ENCODE measurements at regions not wholly inside any gene's neighbourhood (a gene's known extent, or its start where the extent isn't known, plus 50 kb on each side); places are given as distances from the start of the nearest gene placed in this dataset.

DNA sequence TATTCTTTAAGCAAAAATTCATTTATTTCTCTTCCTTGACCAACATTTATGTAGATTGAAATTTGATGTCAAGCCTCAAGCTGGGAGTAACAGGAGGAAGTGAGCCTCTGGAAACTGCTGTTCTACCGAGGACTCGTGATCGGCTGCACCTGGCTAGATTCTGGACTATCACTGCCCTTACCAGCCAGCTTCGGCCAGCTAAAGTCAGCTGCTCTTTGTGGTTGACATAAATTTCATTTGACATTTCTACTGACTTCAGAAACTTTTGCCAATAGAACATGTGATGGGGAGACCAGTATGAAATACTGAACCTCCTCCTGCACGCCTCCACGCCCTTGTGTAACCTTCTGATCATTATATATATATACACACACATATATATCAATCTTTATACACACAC is 74.2 kb upstream of the RGPD5 start:
- no peaks in the 10 kb centered on the region for H3K9me3 ChIP-seq (ENCODE audit: low read depth)
- Mint-ChIP-seq H3K4me1 (peaks cover 25% of the 10 kb centered on the region), H3K4me3 (no peak overlapping the region), H3K36me3 (no peaks in the 10 kb centered on the region), H3K27ac (peak overlapping the region; percentile 84), H3K9me3 (peaks cover 16% of the 10 kb centered on the region), H3K27me3 (ENCODE audit: insufficient read depth, low read depth) (peaks cover 5% of the 10 kb centered on the region)
- H4K20me1 ChIP-seq (ENCODE audit: low read depth), result no peaks in the 10 kb centered on the region
- no peaks in the 10 kb centered on the region for H3K4me1 ChIP-seq
- H3K4me3 ChIP-seq, result no peak overlapping the region
- no peaks in the 10 kb centered on the region for H3K79me2 ChIP-seq (ENCODE audit: low read depth)
- no peak overlapping the region for H3K9ac ChIP-seq
- H3F3A ChIP-seq (ENCODE audit: low read depth), result no peaks in the 10 kb centered on the region
- TF ChIP-seq EZH2phosphoT487 (IDR thresholded peaks at IDR 0.05) (no peak), EZH2 (IDR thresholded peaks at IDR 0.05) (no peak)
- TF ChIP-seq, protein P1, sequence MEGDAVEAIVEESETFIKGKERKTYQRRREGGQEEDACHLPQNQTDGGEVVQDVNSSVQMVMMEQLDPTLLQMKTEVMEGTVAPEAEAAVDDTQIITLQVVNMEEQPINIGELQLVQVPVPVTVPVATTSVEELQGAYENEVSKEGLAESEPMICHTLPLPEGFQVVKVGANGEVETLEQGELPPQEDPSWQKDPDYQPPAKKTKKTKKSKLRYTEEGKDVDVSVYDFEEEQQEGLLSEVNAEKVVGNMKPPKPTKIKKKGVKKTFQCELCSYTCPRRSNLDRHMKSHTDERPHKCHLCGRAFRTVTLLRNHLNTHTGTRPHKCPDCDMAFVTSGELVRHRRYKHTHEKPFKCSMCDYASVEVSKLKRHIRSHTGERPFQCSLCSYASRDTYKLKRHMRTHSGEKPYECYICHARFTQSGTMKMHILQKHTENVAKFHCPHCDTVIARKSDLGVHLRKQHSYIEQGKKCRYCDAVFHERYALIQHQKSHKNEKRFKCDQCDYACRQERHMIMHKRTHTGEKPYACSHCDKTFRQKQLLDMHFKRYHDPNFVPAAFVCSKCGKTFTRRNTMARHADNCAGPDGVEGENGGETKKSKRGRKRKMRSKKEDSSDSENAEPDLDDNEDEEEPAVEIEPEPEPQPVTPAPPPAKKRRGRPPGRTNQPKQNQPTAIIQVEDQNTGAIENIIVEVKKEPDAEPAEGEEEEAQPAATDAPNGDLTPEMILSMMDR (IDR thresholded peaks at IDR 0.05), result no peak
- no peak overlapping the region for H3K4me2 ChIP-seq
- H3K27ac ChIP-seq, result no peak overlapping the region
- H2AFZ ChIP-seq (replicated peaks), result no peak overlapping the region
- DNase-seq (ENCODE audit: low spot score), result no peak
- no peaks in the 10 kb centered on the region for H3K36me3 ChIP-seq
- no peaks in the 10 kb centered on the region for H3K27me3 ChIP-seq

DNA sequence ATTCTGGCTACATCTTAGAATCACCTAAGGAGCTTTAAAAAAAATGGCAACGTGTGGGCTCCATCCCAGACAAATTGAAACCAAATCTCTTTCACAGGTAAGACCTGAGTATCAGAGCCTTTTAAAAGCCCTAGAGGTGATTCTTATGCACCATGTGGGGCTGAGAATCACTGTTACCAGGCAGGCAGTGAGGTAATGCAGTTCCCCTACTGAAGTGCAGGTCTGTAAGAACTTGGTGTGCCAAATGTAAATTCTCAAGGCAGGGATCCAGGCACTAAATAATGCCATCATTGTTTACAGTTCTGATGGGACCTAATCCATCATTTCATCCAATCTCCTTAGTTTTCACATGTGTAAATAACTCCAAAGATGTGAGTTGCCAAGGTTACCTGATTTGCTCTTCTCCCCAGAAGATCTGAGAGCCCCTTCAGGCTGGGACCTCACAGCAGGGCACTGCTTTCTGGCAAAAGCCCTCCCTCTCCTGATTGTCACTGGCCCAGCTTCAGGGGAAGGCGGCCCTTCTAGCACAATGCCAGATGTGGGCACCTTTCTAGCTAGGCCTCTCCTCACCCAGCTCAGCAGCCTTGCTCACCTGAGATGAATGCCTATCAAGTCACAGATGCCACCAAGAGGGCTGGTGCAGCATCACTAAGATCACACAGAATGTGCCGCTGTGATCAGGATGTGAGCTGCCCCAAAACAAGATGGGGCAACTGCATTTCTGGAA is 73.6 kb upstream of the RGPD5 start:
- H3F3A ChIP-seq (ENCODE audit: low read depth), result no peaks in the 10 kb centered on the region
- no peak for DNase-seq (ENCODE audit: low spot score)
- H3K27me3 ChIP-seq, result no peaks in the 10 kb centered on the region
- Mint-ChIP-seq H3K36me3 (no peaks in the 10 kb centered on the region), H3K27me3 (ENCODE audit: insufficient read depth, low read depth) (peaks cover 5% of the 10 kb centered on the region), H3K27ac (peak overlapping the region; percentile 47), H3K9me3 (peaks cover 16% of the 10 kb centered on the region), H3K4me1 (peaks cover 25% of the 10 kb centered on the region), H3K4me3 (no peak overlapping the region)
- no peak overlapping the region for H3K27ac ChIP-seq
- no peak overlapping the region for H3K4me2 ChIP-seq
- no peak overlapping the region for H3K4me3 ChIP-seq
- H3K36me3 ChIP-seq, result no peaks in the 10 kb centered on the region
- H2AFZ ChIP-seq (replicated peaks), result no peak overlapping the region
- TF ChIP-seq, protein P1 (IDR thresholded peaks at IDR 0.05), result no peak
- TF ChIP-seq EZH2 (IDR thresholded peaks at IDR 0.05), result no peak
- TF ChIP-seq EZH2phosphoT487 (IDR thresholded peaks at IDR 0.05), result no peak
- H3K4me1 ChIP-seq, result no peaks in the 10 kb centered on the region
- H3K9me3 ChIP-seq (ENCODE audit: low read depth), result no peaks in the 10 kb centered on the region
- no peak overlapping the region for H3K9ac ChIP-seq
- no peaks in the 10 kb centered on the region for H3K79me2 ChIP-seq (ENCODE audit: low read depth)
- H4K20me1 ChIP-seq (ENCODE audit: low read depth), result no peaks in the 10 kb centered on the region

DNA sequence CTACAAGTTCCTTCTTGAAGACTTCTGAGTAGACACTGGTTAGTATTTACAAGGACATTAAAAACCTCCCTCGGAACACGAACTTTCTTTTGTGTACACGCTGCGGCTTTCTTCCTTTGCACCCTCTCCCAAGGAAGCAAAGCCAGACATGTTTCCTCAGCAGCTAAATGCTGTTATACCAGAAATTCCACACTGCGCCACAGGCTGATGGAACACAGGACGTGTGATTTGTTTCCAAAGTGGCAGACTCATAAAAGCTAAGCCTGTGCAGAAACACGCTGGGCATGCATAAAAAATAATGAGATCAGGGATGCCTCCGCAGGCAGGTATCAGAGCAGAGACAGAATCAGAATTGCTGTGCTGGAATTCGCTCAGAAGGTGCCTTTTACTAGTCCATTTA is 73.0 kb upstream of the RGPD5 start:
- Mint-ChIP-seq H3K9me3 (peaks cover 16% of the 10 kb centered on the region), H3K27me3 (ENCODE audit: insufficient read depth, low read depth) (peaks cover 5% of the 10 kb centered on the region), H3K4me3 (no peak overlapping the region), H3K36me3 (no peaks in the 10 kb centered on the region), H3K27ac (peak overlapping the region; percentile 11), H3K4me1 (peaks cover 26% of the 10 kb centered on the region)
- H3K36me3 ChIP-seq, result no peaks in the 10 kb centered on the region
- no peak overlapping the region for H3K9ac ChIP-seq
- H3K27ac ChIP-seq, result no peak overlapping the region
- no peaks in the 10 kb centered on the region for H3K27me3 ChIP-seq
- no peaks in the 10 kb centered on the region for H4K20me1 ChIP-seq (ENCODE audit: low read depth)
- DNase-seq (ENCODE audit: low spot score), result no peak
- no peaks in the 10 kb centered on the region for H3F3A ChIP-seq (ENCODE audit: low read depth)
- no peak overlapping the region for H2AFZ ChIP-seq (replicated peaks)
- no peaks in the 10 kb centered on the region for H3K4me1 ChIP-seq
- TF ChIP-seq, protein P1 (IDR thresholded peaks at IDR 0.05), result no peak
- TF ChIP-seq EZH2phosphoT487 (IDR thresholded peaks at IDR 0.05), result no peak
- TF ChIP-seq EZH2 (IDR thresholded peaks at IDR 0.05), result no peak
- H3K4me2 ChIP-seq, result no peak overlapping the region
- H3K4me3 ChIP-seq, result no peak overlapping the region
- H3K9me3 ChIP-seq (ENCODE audit: low read depth), result no peaks in the 10 kb centered on the region
- H3K79me2 ChIP-seq (ENCODE audit: low read depth), result no peaks in the 10 kb centered on the region

All from neural progenitor cell (in vitro differentiated cells).